HT1080 (cell line): ENCODE measurements at regions not wholly inside any gene's neighbourhood (a gene's known extent, or its start where the extent isn't known, plus 50 kb on each side); places are given as distances from the start of the nearest gene placed in this dataset.

ENCODE experiments used
- DNase-seq: peaks from one replicate; pipeline ENCODE4 v3.0.0-alpha.2; 2015; ENCODE audit warnings: low read depth

DNA sequence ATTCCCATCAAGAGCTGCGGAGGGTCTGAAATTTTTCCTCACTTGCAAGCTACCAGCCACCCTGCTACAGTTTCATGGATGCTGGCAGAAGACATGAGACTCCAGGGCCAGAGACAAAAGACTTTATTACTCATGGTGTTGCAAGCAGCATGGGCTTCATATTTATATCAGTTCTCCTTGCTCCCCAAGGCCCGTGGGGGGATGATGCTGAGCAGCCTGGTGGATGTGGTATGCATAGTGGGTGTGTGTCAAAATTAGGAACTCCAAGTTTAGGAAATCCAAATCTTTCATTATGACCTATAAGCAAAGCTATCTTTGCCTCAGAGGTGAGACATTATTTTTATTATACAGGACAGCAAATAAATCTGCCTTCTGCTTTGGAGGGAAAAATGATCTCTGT, 105.7 kb upstream of the ALDH1B1 start:
- no peak for DNase-seq

DNA sequence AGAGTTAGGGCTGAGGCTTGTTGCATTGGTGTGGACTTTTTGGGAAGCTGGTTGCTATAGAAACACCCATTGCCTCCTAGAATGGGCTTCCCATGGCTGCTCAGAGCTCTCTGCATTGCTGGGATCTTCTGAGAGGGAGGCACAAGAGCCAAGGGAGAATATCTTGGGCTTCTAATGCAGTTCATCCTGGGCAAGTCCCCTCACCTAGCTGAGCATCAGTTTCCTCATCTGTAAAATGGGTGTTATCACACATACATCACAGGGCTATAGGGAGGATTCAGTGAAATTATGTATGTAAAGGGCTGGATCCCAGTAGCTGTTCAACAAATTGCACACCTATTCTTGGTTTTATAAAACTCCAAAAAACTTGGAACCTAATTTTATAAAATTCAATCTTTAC, 106.1 kb upstream of the ALDH1B1 start:
- no peak for DNase-seq

DNA sequence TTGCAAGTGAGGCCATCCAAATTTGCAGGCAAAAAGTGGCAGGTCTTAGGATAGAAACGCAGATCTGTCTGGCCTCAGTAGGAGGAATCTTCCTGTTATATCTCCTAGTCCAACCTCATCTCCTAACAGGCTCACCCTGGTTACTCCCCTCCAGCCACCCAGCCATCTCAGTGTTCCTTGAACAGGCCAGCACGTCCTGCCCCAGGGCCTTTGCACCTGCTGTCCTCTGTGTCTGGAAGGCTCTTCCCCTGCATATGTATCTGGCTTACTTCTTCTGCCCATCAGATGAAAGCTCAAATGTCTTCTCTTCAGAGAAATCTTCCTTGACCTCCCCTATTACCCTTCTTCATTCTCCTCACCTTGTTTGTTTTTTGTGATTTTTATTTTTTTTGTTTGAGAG, 107.3 kb upstream of the ALDH1B1 start:
- DNase-seq, result no peak

DNA sequence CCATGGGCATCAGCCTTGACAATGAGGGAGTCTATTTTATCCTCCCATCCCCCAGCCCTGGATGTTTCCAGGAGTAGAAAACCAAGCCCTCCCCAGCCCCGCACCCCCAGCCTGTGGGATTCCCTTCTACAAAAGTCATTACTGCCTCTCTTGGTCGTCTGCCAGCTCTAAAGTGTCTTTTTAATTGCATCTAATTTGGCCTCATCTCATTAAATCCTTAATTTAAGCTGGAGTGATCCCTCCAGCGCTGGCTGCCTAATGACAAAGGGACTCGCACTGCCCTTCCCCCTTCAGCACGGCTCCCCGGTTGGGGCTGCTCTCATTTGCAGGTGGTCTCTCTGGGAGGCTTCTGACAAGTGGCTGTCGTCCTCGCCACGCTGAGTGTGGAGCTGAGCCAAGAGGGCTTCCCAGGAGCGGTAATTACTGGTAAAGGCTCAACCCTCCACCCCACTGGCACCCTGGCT, 107.9 kb upstream of the ALDH1B1 start:
- no peak for DNase-seq

DNA sequence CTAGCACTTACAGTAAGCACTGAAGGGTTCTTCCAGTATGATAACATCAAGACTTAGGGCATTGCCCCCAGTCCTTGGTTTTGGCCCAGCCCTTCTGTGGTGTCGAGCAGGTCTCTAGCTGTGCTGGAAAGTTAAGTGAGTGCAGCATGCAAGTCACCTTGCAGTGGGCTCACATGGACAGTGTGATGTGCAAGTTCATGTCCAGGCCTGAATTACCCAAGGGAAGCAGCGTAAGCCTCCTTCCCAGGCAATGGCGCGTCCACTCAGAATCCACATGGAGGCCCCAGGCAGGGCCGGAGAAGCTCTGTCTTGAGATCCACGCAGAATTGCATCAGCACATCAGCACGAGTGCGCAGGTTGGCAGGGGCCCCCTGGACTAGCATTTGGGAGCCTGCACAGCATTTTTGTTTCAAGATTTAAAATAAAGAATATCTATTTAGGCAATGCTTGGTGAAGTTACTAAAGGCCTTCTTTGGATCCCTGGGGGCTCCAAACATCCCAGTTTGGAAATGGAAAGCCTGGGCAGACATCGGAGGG, 108.4 kb upstream of the ALDH1B1 start:
- no peak for DNase-seq

DNA sequence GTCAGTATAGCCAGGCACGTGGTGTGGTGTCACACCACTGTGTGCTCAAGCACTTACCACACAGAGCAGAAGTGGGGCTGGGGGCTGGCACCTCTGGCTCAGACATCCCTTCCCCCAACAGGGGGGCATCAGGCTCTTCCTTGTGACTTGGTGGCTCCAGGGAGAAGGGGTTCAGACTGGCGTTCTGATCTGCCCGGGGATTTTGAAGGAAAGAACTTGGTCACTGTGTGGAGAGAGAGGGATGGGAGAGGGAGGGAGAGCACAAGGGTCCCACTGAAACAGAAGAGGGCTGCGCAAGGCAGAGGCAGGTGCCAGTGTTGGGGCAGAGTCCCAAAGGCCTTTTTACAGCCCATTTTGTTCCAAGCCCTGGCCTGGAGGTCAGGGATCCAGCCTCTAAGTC, 109.7 kb upstream of the ALDH1B1 start:
- DNase-seq, result no peak

DNA sequence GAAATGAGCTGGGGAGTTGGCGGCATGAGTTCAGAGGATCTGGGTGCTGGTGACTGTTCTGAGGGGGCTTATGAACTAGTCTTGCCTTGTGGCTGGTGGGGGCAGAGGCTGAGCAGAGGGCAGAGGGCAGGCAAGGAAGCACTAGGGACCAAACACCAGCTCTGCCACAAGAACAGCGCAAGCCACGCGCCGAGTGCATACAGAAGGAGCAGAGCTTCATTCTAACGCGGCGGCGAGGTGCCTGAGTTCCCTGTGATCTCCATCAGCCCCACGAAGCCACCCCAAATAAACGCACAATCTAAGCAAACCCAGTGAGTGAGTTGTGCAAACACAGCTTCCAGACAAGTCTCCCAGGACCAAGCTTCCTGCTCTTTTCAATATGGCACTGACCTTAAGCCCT, 110.6 kb upstream of the ALDH1B1 start:
- no peak for DNase-seq

DNA sequence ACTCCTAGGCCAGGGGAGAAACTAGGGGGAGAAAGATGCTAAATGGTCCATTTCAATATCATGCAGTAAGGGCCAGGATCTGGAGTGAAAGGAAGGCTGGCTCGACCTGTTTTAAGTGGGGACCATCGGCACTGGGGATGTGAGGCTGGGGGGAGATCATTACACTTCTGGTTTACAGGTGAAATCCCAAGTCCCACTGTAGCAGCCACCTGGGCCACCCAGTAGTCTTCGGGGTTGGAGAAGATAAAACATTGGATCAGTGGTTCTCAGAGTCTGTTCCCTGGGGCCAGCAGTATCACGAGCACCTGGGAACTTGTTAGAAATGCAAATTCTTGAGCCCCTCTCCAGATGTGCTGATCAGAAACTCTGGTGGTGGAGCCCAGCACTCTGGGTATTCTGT, 111.3 kb upstream of the ALDH1B1 start:
- no peak for DNase-seq

DNA sequence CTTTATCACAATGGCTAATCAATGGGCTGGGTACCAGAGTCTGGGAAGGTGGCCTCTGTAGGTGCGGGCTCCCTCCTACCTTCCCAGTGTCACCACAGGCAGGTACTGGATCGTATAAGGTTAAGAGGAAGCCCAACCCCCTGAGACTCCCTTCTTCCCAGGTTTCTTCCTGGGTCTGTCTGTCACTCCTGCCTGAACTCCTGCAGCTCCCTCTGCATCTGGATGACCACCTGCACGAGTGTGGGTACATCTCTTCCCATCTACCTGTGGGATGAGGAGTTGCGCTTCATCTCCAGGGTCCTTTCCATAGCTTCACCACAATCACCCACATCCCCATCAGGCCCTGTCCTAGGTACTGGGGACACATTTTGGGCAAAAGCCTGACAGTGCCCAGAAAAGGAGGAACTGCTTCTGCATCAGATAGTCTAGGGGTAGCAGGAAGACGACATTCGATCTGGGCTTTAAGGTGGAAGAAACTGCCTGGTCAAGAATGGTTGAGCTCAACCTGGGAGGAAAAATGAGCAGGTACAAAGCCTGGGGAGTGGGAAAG, 112.2 kb upstream of the ALDH1B1 start:
- DNase-seq, result no peak

DNA sequence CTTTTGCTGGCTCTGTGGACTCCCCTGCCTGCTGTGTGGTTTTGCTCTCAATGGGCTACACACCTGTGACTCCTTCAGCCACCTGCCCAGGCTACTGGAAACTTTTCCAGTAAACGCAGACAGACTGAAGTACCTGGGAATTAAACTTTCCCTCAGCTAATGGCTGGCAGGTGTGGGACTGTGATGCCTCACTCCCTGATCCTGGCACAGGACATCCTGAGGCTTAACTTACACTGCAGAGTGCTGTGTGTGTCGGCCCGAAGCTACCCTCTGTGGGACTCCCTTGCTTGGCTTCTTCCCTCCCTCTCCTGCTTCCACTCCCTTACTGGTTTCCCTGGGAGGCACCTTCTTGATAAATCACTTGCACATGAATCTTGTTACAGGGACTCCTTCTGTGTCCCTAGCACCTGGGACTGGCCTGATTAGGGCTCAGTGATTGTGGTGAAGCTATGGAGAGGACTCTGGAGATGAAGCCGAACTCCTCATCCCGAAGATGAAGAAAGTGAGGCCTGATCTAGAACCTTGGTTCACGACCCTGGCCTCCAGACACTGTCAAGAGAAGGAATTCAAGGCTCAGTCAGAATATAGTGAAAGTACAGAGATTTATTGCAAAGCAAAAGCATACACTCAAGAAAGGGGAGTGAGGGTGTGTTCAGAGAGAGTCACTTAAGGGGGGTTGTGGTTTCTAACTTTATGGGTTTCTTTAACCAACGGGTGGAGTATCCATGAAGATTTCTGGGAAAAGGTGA, 113.4 kb upstream of the ALDH1B1 start:
- no peak for DNase-seq

DNA sequence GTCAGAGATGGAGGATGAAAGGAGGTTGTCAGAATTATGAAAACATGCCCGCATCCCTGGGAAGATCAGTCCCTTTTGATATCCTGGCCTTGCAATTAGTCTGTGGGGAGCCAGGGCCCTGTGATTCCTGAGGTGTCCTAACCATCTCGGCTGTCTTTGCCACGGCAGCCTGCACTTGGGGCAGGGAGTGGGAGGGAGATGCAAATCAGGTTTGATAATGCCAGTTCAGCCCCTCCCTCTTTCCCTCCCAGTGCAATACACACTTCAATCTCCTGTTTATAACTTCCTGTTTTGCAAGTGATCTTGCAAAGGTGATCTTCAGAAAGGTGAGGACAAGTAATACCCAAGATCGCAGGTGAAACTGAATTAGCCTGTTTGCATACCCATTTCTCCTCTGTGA, 114.0 kb upstream of the ALDH1B1 start:
- no peak for DNase-seq

DNA sequence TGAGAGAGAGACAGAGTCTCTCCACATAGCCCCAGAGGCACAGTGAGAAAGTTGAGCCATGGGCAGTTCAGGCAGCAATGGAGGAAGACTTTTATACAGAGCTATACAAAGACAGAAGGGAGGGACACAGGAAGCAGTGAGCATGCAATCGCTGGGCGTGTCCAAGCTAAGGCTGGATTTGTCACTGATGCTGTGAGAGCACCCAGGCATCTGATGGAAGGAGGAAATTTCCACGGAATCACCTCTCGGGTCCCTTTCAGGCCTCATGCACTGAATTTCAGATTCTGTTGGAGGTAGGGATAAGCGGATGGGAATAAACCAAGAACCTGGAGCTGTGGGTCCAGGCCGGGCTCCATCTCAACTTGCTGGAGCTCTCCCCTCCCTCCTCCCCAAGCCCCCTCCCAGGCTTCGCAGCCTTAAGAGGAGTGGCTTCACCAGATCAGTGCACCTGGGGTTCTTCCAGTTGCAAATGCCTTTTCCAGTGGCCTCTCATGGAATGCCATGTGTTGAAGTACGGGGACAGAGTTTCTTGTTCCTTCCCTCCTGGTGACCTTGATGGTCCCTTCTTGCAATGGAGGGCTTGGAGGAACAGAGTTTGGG, 114.8 kb upstream of the ALDH1B1 start:
- DNase-seq, result peak; percentile 48

DNA sequence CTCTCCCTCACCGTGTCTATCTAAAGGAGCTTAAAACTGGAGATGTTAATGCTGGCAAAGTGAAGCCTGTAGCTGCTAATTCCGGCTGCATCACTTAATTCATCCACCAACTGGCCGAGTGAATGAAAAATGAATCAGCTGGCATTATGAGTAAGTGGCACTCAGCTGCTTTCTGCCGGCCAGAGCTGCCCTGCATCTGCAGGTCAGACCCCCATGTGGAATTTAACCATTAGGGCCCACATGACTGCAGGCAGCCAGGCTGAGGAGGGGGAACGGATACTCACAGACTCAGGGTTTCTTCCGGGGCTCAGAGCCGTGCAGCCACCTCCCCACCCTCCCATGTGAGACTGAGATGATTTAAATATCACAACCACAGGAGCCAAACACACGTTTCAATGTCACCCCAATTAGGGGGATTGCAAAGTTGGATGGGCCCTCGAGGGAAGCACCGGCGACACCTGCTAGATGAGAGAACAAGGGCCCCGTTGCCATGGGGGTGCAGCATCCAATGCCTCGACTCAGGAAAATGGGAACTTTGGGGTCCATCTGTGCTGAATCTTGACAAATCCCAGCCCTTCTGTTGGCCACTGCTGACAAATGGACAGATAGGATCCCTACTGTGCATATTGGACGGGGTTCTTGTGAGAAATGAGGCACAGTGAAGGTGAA, 115.6 kb upstream of the ALDH1B1 start:
- peak; percentile 9 for DNase-seq

DNA sequence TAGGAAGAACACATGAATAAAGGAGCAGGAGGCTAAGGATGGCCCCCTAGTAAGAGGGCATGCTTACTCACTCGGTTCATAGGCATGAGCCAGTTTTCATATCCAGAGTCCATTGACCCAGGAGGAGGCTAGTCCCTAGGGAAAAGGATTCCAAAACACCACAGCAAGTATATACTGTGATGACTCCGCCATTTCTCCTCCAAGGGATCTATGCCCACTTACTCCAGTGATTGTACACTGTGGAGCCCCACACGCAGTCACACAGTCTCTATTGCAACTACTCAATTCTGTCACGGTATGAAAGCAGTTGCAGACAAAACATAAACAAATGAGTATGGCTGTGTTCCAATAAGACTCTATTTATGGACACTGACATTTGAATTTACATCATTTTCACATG, 117.7 kb upstream of the ALDH1B1 start:
- DNase-seq, result no peak

DNA sequence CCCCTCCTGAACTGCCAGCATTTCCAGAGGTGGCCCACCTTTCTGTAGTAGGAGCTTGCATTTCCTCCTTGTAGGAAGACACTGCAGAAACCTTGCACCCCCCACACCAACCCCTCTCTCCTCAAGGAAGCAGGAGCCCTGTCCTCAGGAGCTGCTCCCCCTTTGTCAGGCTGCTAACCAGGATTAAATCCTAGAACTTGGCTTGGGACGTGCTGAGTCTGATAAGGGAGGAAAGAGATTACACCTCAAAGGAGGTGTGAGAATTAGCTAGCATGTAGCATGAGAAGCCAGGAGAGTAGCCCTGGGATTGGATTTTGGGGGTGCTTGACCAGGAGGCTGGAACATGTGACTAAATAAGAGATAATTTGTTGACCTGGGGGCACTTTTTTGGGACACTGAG, 119.8 kb upstream of the ALDH1B1 start:
- DNase-seq, result no peak

DNA sequence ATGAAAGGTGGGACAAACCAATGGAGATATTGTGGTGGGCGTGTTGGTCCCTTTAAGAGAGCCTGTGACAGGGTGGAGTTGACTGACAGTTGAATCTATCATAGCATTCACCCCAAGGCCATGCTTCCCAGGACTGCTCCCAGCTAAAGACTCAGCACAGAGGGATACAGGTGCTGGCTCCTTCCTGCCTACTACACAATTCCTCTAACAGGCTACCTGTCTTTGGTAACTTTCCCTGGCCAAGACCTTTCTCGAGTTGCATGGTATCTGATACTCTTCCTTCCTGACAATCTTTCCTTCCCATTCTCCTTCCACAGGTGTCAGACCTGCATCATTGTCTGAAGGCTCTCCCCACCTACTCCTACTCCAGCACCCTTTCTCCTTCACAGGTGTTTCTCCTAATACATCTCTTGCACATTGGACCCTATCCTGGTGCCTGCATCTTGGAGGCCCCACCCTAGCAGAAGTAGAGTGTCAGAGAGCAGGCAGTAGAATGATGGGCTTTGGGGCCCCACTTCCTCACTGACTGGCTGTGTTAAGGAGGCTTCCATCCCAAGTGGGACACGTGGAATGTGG, 120.7 kb upstream of the ALDH1B1 start:
- DNase-seq, result no peak

DNA sequence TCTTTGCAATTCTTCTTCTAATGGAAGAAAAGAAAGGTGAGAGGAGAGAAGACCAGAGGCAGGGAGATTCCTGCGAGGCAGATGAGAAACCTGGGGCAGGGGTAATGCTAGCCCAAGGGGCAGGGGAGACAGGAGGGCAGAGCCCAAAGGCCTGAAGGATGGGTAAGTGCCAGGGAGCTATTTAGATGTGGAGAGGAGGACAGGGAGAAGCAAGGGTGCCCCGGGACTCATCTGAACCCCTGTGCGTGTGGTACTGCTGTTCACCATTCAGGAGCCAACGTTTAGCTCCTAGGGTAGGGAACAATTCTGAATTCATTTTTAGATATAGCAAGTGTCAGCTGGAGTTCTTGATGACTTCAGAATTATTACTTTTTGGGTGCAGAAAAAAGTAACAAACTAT, 122.7 kb upstream of the ALDH1B1 start:
- DNase-seq, result no peak

DNA sequence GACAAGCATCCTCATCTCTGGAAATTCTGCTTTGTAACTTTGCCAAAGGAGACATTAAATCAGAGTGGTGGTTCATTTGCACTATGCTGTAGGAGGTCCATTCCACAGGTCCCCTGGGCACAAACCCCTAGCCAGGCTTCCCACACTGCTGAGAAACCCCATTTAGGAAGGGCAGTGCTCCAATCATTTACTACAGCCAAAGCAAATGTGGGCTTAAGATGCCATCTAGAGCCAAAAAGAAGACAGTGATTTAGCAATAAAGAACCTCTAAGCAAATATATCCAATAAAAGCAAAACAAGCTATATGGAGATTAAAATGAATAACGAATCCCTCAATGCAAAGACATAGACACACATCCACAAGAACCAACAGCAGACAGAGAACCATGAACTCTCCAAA, 129.0 kb upstream of the ALDH1B1 start:
- DNase-seq, result peak; percentile 44

DNA sequence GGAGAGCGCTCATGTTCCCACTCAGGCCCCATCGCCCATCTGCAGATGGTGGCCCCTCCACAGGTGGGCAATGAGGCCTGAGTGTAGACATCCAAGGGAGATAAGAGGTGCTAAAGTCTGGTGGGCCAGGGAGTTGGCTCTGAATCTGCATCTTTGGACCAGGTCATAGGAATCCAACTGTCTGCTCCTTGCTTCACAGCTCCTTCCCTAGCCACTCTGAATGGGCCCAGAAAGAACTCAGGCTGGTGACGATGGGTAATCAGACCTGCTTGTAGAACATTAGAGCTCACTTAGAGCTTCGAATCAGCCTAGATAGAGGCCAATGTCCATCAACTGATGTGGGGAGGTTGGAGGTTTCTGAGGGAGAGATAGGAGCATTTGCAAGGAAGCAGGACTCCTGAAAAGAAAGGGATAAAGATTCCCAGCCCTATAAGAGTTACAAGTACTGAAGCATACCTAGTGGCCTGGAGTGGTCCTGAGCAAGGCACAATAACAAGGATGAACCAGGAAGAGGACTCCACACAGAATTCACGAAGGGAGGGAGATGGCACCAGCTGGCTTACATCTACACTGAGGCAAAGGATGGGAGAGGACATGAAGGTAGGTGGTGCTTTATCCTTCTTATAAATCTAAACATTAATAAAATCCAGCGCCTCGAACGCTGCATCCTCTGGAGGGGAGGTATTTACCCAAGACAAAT, 132.8 kb upstream of the ALDH1B1 start:
- DNase-seq, result no peak

DNA sequence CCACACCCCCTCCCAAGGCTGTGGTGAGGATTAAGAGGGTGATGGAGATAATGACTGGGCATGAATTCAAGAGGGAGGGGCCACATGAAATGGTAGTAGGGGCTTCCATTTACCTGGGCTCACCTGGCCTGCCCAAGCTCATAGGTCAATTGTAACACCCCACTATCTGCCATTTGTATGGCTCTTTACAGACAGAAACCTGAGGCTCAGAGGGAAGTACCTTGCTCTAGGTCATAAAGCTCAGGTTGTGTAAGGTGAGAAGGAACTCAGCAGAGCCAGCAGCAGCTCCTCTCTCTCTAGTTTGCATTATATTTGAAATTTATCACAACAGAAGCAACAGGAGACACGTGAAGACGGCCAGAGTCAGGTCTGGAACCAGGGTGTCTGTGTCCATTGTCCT, 133.4 kb upstream of the ALDH1B1 start:
- DNase-seq, result no peak

DNA sequence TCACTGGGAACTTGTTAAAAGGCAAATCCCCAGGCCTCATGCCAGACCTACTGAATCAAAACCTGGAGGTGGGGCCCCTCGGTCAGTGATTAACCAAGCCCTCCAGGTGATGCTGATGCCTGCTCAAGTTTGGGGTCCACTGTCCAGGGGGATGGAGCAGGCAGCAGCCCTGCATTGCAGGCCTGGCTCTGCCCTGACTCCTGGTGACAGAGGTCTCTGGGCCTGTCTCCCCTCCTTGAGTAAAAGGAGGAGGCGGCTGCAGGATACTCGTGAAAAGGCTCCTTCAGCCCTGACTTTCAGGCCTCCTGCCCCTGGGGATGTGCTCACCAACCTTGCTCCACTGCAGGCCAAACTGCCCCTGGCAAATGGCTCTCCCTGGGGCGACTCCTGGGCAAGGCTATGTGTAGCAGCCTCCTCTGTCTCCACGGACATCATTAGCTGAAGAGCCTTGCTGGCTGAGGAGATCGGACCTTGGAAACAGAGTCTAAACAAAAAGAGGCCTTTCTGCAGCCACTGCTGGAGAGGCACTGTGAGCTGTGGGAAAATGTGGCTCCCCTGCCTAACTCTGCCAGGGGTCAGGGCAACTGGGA, 134.8 kb upstream of the ALDH1B1 start:
- DNase-seq, result no peak
